ENCODE measurements at regions not wholly inside any gene's neighbourhood (a gene's known extent, or its start where the extent isn't known, plus 50 kb on each side); places are given as distances from the start of the nearest gene placed in this dataset.
"Not testable (repeated sequence)": the region's sequence is repeated elsewhere in the genome, so short reads cannot be mapped to it uniquely, and the experiment has no call there.

DNA sequence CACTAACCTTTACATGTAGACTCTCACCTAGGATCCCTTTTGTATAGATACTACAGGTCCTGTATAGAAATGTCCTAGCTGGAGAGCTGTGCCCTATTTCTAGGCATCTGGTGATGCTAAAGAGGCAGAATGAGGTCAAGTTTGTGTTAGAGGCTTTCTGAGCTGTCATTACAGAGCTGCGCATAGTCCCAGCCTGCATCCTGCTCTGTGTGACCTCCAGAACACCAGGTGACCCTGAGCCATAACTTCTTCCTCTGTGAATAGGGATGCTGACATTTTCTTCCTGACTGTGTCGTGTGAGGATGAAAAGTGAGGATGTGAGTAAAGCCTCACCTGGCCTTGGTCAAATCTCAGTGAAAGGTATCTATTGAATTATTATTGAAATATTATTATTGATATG, 66.3 kb downstream of the GLUL start (continued):
- TF ChIP-seq, protein P1, sequence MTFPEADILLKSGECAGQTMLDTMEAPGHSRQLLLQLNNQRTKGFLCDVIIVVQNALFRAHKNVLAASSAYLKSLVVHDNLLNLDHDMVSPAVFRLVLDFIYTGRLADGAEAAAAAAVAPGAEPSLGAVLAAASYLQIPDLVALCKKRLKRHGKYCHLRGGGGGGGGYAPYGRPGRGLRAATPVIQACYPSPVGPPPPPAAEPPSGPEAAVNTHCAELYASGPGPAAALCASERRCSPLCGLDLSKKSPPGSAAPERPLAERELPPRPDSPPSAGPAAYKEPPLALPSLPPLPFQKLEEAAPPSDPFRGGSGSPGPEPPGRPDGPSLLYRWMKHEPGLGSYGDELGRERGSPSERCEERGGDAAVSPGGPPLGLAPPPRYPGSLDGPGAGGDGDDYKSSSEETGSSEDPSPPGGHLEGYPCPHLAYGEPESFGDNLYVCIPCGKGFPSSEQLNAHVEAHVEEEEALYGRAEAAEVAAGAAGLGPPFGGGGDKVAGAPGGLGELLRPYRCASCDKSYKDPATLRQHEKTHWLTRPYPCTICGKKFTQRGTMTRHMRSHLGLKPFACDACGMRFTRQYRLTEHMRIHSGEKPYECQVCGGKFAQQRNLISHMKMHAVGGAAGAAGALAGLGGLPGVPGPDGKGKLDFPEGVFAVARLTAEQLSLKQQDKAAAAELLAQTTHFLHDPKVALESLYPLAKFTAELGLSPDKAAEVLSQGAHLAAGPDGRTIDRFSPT (tag by site-specific recombination; IDR thresholded peaks at IDR 0.05): no peak
- TF ChIP-seq ZNF837 (tag by site-specific recombination; IDR thresholded peaks at IDR 0.05): no peak
- no peak for TF ChIP-seq ZNF335 (tag by site-specific recombination; conservative IDR thresholded peaks at IDR 0.05)
- TF ChIP-seq ZNF157 (tag by site-specific recombination; IDR thresholded peaks at IDR 0.05): no peak
- TF ChIP-seq ZFP69B (tag by site-specific recombination; IDR thresholded peaks at IDR 0.05): no peak
- no peak for TF ChIP-seq ZNF184 (tag by site-specific recombination; IDR thresholded peaks at IDR 0.05)
- TF ChIP-seq ZNF221 (tag by site-specific recombination; IDR thresholded peaks at IDR 0.05; ENCODE audit: borderline replicate concordance): no peak
- no peak for TF ChIP-seq ZSCAN30 (tag by site-specific recombination; IDR thresholded peaks at IDR 0.05)

DNA sequence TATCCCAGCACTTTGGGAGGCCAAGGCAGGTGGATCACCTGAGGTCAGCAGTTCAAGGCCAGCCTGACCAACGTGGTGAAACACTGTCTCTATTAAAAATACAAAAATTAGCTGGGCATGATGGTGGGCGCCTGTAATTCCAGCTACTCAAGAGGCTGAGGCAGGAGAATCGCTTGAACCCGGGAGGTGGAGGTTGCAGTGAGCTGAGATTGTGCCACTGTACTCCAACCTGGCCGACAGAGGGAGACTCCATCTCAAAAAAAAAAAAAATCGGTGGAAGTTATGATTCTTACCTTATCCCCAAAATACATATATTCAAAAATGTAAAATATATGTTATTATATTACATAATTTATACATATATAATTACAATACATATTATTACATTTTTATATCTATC, 70.1 kb downstream of the GLUL start:
- H3K4me1 ChIP-seq (ENCODE audit: control insufficient read depth, insufficient read depth, low read length); H3K4me3 ChIP-seq (ENCODE audit: low read depth, low read length); H3K9me3 ChIP-seq (ENCODE audit: control insufficient read depth, insufficient read depth, low read depth, low read length); CTCF ChIA-PET; H3K27ac ChIP-seq (ENCODE audit: extremely low read depth, low read depth, low read length); H3K36me3 ChIP-seq (ENCODE audit: control insufficient read depth in 2 of 2, insufficient read depth in 1 of 2, low read length in 2 of 2); POLR2A ChIA-PET: not testable (repeated sequence)

DNA sequence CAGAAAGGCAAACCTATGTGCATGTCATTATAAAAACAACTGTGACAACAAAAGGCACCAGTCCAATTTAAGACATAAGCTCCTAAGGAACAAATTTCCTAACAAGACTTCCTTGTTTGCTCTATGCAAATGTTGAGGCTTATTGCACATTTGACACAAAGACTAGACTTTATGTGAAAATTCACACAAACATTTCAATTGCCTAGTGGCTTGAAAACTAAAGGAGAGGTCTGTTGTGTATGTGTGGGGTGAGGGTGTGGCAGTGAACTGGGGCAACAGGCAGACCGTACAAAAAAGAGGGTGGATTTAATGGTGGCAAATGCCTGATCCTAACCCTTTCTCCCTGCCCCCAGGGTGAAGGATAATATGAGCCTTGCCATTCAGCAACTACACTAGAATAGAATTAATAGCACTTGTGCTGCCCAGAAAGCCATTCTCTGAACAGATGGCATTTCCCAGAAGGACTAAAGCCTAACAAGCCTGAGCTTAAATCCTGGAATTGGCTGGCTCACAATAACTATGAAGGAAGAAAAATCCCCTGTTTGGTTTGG, 73.9 kb downstream of the GLUL start:
- Histone ChIP-seq H3K4me3 (ENCODE audit: low read depth, low read length) (no peak overlapping the region), H3K9me3 (ENCODE audit: control insufficient read depth, insufficient read depth, low read depth, low read length) (no peaks in the 10 kb centered on the region), H3K27ac (ENCODE audit: extremely low read depth, low read depth, low read length) (no peak overlapping the region), H3K4me1 (ENCODE audit: control insufficient read depth, insufficient read depth, low read length) (0 out of 2 replicates have a peak, but pooled peaks cover 3% of the 10 kb centered on the region), H3K36me3 (ENCODE audit: control insufficient read depth in 2 of 2, insufficient read depth in 1 of 2, low read length in 2 of 2) (no peaks in the 10 kb centered on the region)
- no peak for TF ChIP-seq HOXA7 (CRISPR knock-in tag; IDR thresholded peaks at IDR 0.05; ENCODE audit: borderline replicate concordance)
- no peak for TF ChIP-seq ZSCAN30 (tag by site-specific recombination; IDR thresholded peaks at IDR 0.05)
- TF ChIP-seq, protein P2, sequence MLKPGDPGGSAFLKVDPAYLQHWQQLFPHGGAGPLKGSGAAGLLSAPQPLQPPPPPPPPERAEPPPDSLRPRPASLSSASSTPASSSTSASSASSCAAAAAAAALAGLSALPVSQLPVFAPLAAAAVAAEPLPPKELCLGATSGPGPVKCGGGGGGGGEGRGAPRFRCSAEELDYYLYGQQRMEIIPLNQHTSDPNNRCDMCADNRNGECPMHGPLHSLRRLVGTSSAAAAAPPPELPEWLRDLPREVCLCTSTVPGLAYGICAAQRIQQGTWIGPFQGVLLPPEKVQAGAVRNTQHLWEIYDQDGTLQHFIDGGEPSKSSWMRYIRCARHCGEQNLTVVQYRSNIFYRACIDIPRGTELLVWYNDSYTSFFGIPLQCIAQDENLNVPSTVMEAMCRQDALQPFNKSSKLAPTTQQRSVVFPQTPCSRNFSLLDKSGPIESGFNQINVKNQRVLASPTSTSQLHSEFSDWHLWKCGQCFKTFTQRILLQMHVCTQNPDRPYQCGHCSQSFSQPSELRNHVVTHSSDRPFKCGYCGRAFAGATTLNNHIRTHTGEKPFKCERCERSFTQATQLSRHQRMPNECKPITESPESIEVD (tag by site-specific recombination; IDR thresholded peaks at IDR 0.05): no peak
- TF ChIP-seq ZBTB7A (tag by site-specific recombination; IDR thresholded peaks at IDR 0.05; ENCODE audit: low read depth): no peak
- CTCF ChIA-PET: interaction anchor here (0.7 to 1.4 kb wide), 2 partner anchors 90 to 174 kb away, joined by 3 to 4 read pairs; no protein-coding TSS in a partner anchor
- POLR2A ChIA-PET: no interaction called here

DNA sequence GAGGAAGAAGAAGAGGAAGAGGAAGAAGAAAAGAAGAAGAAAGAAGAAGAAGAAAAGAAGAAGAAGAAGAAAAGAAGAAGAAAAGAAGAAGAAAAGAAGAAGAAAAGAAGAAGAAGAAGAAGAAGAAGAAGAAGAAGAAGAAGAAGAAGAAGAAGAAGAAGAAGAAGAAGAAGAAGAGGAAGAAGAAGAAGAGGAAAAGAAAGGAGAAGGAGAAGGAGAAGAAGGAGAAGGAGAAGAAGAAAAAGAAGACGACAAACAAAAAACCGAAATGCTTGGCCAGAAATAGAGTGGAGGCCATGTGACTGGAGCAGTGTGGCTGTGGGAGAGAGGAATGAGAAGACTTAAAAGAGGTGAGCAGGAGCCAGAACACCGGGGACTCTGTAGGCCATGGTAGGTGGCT, 75.1 kb downstream of the GLUL start:
- TF ChIP-seq, protein P3, sequence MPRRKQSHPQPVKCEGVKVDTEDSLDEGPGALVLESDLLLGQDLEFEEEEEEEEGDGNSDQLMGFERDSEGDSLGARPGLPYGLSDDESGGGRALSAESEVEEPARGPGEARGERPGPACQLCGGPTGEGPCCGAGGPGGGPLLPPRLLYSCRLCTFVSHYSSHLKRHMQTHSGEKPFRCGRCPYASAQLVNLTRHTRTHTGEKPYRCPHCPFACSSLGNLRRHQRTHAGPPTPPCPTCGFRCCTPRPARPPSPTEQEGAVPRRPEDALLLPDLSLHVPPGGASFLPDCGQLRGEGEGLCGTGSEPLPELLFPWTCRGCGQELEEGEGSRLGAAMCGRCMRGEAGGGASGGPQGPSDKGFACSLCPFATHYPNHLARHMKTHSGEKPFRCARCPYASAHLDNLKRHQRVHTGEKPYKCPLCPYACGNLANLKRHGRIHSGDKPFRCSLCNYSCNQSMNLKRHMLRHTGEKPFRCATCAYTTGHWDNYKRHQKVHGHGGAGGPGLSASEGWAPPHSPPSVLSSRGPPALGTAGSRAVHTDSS (tag by site-specific recombination; IDR thresholded peaks at IDR 0.05): peak; percentile 88; the same call in 1 of the 2 replicates
- H3K27ac ChIP-seq (ENCODE audit: extremely low read depth, low read depth, low read length); POLR2A ChIA-PET; H3K36me3 ChIP-seq (ENCODE audit: control insufficient read depth in 2 of 2, insufficient read depth in 1 of 2, low read length in 2 of 2); H3K4me1 ChIP-seq (ENCODE audit: control insufficient read depth, insufficient read depth, low read length); H3K9me3 ChIP-seq (ENCODE audit: control insufficient read depth, insufficient read depth, low read depth, low read length); CTCF ChIA-PET; H3K4me3 ChIP-seq (ENCODE audit: low read depth, low read length): not testable (repeated sequence)

All from HEK293 (cell line).